Keratinocyte (primary cell): ENCODE measurements at regions not wholly inside any gene's neighbourhood (a gene's known extent, or its start where the extent isn't known, plus 50 kb on each side); places are given as distances from the start of the nearest gene placed in this dataset.

Source experiments
- DNase-seq: peaks from one replicate; pipeline ENCODE4 v3.0.0-alpha.2; 2011; ENCODE audit warnings: low read depth, missing footprints, low spot score
- FAIRE-seq: peaks from 2 replicates; lab custom pipeline; 2011; peaks lifted over from hg19 to GRCh38; lab: Jason Lieb, UNC
- H2AFZ ChIP-seq: 2 replicates; pipeline ENCODE4 v1.6.0; 2012; ENCODE audit warnings: low read length, control low read depth, inconsistent platforms; ENCODE audit not compliant: control insufficient read depth
- H3K27ac ChIP-seq: 2 replicates; pipeline ENCODE4 v1.5.1; 2011; ENCODE audit warnings: low read length; ENCODE audit not compliant: control insufficient read depth, insufficient read depth
- H3K27me3 ChIP-seq: 3 replicates; pipeline ENCODE4 v1.6.0; 2011; ENCODE audit warnings: low read length; ENCODE audit not compliant: control insufficient read depth, insufficient read depth; ENCODE audit errors: extremely low read depth
- H3K36me3 ChIP-seq, 2 experiments: 2 replicates in 1 of 2; 3 replicates in 1 of 2; pipeline ENCODE4 v1.5.1; 2011; ENCODE audit warnings: low read length in 2 of 2, mild to moderate bottlenecking in 1 of 2; ENCODE audit not compliant: control insufficient read depth in 2 of 2, insufficient read depth in 2 of 2; ENCODE audit errors: extremely low read depth in 1 of 2
- H3K4me1 ChIP-seq: 3 replicates; pipeline ENCODE4 v1.5.1; 2011; ENCODE audit warnings: low read length; ENCODE audit not compliant: control insufficient read depth, insufficient read depth; ENCODE audit errors: extremely low read depth
- H3K4me2 ChIP-seq: 3 replicates; pipeline ENCODE4 v1.6.0; 2011; ENCODE audit warnings: low read depth, low read length; ENCODE audit not compliant: control insufficient read depth, insufficient read depth; ENCODE audit errors: extremely low read depth
- H3K4me3 ChIP-seq, 3 experiments: fragments of 200-600 bp in 1 of 3; sonication (generic) in 1 of 3; 2 replicates in 2 of 3; 3 replicates in 1 of 3; pipeline ENCODE4 v1.5.1; 2011 to 2016; ENCODE audit warnings: low read length in 3 of 3, mild to moderate bottlenecking in 3 of 3, control low read depth in 2 of 3, inconsistent platforms in 1 of 3, low read depth in 1 of 3, mixed read lengths in 1 of 3, mixed run types in 1 of 3, moderate library complexity in 1 of 3; ENCODE audit not compliant: control insufficient read depth in 2 of 3, insufficient read depth in 2 of 3; ENCODE audit errors: extremely low read depth in 1 of 3
- H3K79me2 ChIP-seq: 2 replicates; pipeline ENCODE4 v1.6.0; 2012; ENCODE audit warnings: low read length; ENCODE audit not compliant: control insufficient read depth, insufficient read depth
- H3K9ac ChIP-seq: 3 replicates; pipeline ENCODE4 v1.6.0; 2011; ENCODE audit warnings: low read length; ENCODE audit not compliant: control insufficient read depth, insufficient read depth; ENCODE audit errors: extremely low read depth
- H3K9me1 ChIP-seq: 3 replicates; pipeline ENCODE4 v1.6.0; 2011; ENCODE audit warnings: low read length; ENCODE audit not compliant: control insufficient read depth, insufficient read depth; ENCODE audit errors: extremely low read depth
- H3K9me3 ChIP-seq: 2 replicates; pipeline ENCODE4 v1.5.1; 2012; ENCODE audit warnings: low read depth, low read length; ENCODE audit not compliant: control insufficient read depth
- H4K20me1 ChIP-seq: 3 replicates; pipeline ENCODE4 v1.6.0; 2011; ENCODE audit warnings: low read length; ENCODE audit not compliant: control insufficient read depth, insufficient read depth; ENCODE audit errors: extremely low read depth
- EZH2 ChIP-seq: IDR thresholded peaks from one replicate; pipeline ENCODE4 v1.6.1; 2012; ENCODE audit warnings: inconsistent platforms, mild to moderate bottlenecking, low read length, moderate library complexity
- dilution Hi-C: fragments of 300-500 bp; cut with MboI; formaldehyde crosslinking; loops from one replicate; pipeline ENCODE4 v1.7.0; 2020; ENCODE audit warnings: low sequenced_read_pairs; ENCODE audit not compliant: extremely low pct_ligation_motif_present
- TF ChIP-seq, protein P1 (sequence below), 3 experiments: IDR thresholded peaks in 1 of 3; conservative IDR thresholded peaks in 1 of 3; optimal IDR thresholded peaks in 1 of 3; 2 replicates in 2 of 3; 3 replicates in 1 of 3; pipeline versions ENCODE3 to v1.5.1; 2011; ENCODE audit warnings: low read length in 3 of 3, mild to moderate bottlenecking in 3 of 3, moderate library complexity in 2 of 3, control low read depth in 1 of 3, inconsistent platforms in 1 of 3; ENCODE audit not compliant: insufficient read depth in 2 of 3; ENCODE audit errors: extremely low read depth in 1 of 3

DNA sequence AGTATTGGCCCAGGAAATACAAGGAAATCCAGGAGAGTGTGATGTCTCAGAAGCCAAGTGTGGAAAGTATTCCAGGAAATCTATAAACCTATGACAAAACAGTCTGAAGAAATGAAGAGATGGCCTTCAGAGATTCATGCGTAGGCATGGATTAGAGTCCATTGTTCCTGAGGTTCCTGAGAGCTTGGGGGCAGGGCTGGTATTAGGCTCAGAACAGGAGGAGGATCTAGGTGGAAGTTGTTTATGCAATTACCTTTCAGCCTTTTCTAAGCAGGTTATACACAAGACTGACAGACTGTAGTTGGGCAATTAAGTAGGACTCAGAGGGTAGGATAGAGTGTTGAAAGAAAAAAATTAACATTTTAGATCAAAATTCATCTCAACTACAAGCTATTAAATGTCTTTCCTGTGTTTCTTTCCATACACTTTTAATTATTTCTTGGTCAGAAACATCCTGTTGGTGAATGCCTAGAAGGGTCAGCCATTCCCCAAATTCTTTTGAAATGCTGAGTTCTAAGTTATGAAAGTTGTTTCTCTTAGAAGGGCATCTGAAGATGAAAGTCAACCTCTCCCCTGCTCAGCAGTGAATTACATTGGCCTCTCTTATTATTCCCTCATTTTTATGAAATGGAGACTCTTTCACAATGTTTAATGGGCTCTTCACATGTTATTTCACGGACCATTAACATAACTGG is 201.2 kb upstream of the MYLIP start:
- Histone ChIP-seq H3K4me3 (no peak overlapping the region), H3K27me3 (no peaks in the 10 kb centered on the region), H3K27ac (no peak overlapping the region), H3K9me1 (no peaks in the 10 kb centered on the region), H3K9ac (no peak overlapping the region), H3K79me2 (no peaks in the 10 kb centered on the region), H2AFZ (no peak overlapping the region), H3K4me2 (no peak overlapping the region), H3K4me1 (no peaks in the 10 kb centered on the region), H4K20me1 (no peaks in the 10 kb centered on the region), H3K9me3 (no peaks in the 10 kb centered on the region), H3K36me3 (no peaks in the 10 kb centered on the region)
- FAIRE-seq, result no peak
- TF ChIP-seq EZH2, result no peak
- TF ChIP-seq, protein P1, sequence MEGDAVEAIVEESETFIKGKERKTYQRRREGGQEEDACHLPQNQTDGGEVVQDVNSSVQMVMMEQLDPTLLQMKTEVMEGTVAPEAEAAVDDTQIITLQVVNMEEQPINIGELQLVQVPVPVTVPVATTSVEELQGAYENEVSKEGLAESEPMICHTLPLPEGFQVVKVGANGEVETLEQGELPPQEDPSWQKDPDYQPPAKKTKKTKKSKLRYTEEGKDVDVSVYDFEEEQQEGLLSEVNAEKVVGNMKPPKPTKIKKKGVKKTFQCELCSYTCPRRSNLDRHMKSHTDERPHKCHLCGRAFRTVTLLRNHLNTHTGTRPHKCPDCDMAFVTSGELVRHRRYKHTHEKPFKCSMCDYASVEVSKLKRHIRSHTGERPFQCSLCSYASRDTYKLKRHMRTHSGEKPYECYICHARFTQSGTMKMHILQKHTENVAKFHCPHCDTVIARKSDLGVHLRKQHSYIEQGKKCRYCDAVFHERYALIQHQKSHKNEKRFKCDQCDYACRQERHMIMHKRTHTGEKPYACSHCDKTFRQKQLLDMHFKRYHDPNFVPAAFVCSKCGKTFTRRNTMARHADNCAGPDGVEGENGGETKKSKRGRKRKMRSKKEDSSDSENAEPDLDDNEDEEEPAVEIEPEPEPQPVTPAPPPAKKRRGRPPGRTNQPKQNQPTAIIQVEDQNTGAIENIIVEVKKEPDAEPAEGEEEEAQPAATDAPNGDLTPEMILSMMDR (optimal IDR thresholded peaks at IDR 0.05 in 1 of 3, IDR thresholded peaks at IDR 0.05 in 1 of 3, conservative IDR thresholded peaks at IDR 0.05 in 1 of 3; ENCODE audit: extremely low read depth in 1 of 3, insufficient read depth in 2 of 3, low read length in 3 of 3), result no peak
- DNase-seq, result no peak
- dilution Hi-C loops, result no loop called here

DNA sequence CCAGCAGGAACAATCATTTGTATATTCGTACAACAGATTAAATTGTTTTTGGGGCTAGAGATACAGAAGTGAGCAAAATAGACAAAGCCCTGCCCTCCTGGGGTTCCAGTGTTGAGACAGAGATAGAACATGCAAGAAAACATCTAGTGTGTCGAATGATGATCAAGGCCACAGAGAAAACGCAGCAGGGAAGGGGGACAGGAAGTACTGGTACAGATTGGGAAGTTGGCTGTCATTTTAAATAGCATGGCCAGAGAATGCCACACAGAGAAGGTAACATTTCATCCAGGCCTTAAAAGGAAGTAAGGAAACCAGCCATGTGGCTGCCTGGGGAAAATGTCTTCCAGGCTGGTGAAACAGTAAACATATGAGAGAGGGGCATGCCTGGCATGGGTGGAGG is 202.6 kb upstream of the MYLIP start:
- dilution Hi-C loops, result no loop called here
- Histone ChIP-seq H4K20me1 (no peaks in the 10 kb centered on the region), H2AFZ (no peak overlapping the region), H3K9me3 (no peaks in the 10 kb centered on the region), H3K9me1 (no peaks in the 10 kb centered on the region), H3K4me1 (no peaks in the 10 kb centered on the region), H3K27ac (no peak overlapping the region), H3K79me2 (no peaks in the 10 kb centered on the region), H3K9ac (no peak overlapping the region), H3K4me3 (no peak overlapping the region), H3K36me3 (no peaks in the 10 kb centered on the region), H3K4me2 (no peak overlapping the region), H3K27me3 (no peaks in the 10 kb centered on the region)
- FAIRE-seq (no peak), DNase-seq (no peak)
- TF ChIP-seq, protein P1 (optimal IDR thresholded peaks at IDR 0.05 in 1 of 3, IDR thresholded peaks at IDR 0.05 in 1 of 3, conservative IDR thresholded peaks at IDR 0.05 in 1 of 3; ENCODE audit: extremely low read depth in 1 of 3, insufficient read depth in 2 of 3, low read length in 3 of 3), result no peak
- TF ChIP-seq EZH2, result no peak
